SK-N-SH (cell line): ENCODE measurements at regions not wholly inside any gene's neighbourhood (a gene's known extent, or its start where the extent isn't known, plus 50 kb on each side); places are given as distances from the start of the nearest gene placed in this dataset.

Experiments used
- CTCF ChIA-PET: fragments of 300-600, 350-600 bp; formaldehyde crosslinking; extraction: SDS; loops from one replicate; lab custom pipeline; 2021; lab: Yijun Ruan, JAX
- POLR2A ChIA-PET: fragments of 350-600 bp; sonication (Branson Sonifier 250); formaldehyde crosslinking; extraction: SDS; loops from one replicate; lab custom pipeline; 2020; ENCODE audit warnings: antibody characterized with exemption, inconsistent platforms; lab: Yijun Ruan, JAX
- DNase-seq: peaks from one replicate; pipeline ENCODE4 v3.0.0; 2012
- H2AFZ ChIP-seq: fragments of 200-600 bp; sonication (generic); 2 replicates; pipeline ENCODE4 v1.8.1; 2016; ENCODE audit warnings: antibody characterized with exemption, mild to moderate bottlenecking, low read depth
- H3F3A ChIP-seq: fragments of 200-600 bp; sonication (generic); replicated peaks from 2 replicates; pipeline ENCODE3; 2016; ENCODE audit warnings: antibody characterized with exemption, mild to moderate bottlenecking; ENCODE audit not compliant: insufficient read depth
- H3K27ac ChIP-seq, 2 experiments: fragments of 200-500 bp in 1 of 2; fragments of 200-600 bp in 1 of 2; sonication (Bioruptor generic) in 1 of 2; sonication (generic), shearing (Covaris generic) in 1 of 2; 2 replicates each; pipeline versions ENCODE4 v1.5.1 to v1.6.1; 2014 to 2016; ENCODE audit warnings: low read depth in 2 of 2, inconsistent platforms in 1 of 2, low read length in 1 of 2, mild to moderate bottlenecking in 1 of 2, mixed read lengths in 1 of 2
- H3K27me3 ChIP-seq: fragments of 200-600 bp; sonication (generic), shearing (Covaris generic); 2 replicates; pipeline ENCODE4 v1.6.1; 2016; ENCODE audit warnings: mixed run types; ENCODE audit not compliant: insufficient read depth
- H3K36me3 ChIP-seq, 2 experiments: fragments of 200-500 bp in 1 of 2; fragments of 200-600 bp in 1 of 2; sonication (Bioruptor generic) in 1 of 2; sonication (generic) in 1 of 2; replicated peaks in 1 of 2; 2 replicates each; pipeline versions ENCODE3 to v1.5.1; 2014 to 2016; ENCODE audit warnings: low read length in 1 of 2, mild to moderate bottlenecking in 1 of 2; ENCODE audit not compliant: insufficient read depth in 2 of 2, control insufficient read depth in 1 of 2
- H3K4me1 ChIP-seq, 2 experiments: fragments of 200-500 bp in 1 of 2; fragments of 200-600 bp in 1 of 2; sonication (Bioruptor generic) in 1 of 2; sonication (generic), shearing (Covaris generic) in 1 of 2; 2 replicates each; pipeline versions ENCODE4 v1.5.1 to v1.6.1; 2014 to 2016; ENCODE audit warnings: low read depth in 1 of 2, low read length in 1 of 2, mixed run types in 1 of 2; ENCODE audit not compliant: insufficient read depth in 2 of 2, control insufficient read depth in 1 of 2
- H3K4me2 ChIP-seq: fragments of 200-600 bp; sonication (generic), shearing (Covaris generic); 2 replicates; pipeline ENCODE4 v1.6.1; 2017; ENCODE audit warnings: mixed run types
- H3K4me3 ChIP-seq, 2 experiments: fragments of 200-500 bp in 1 of 2; fragments of 200-600 bp in 1 of 2; sonication (Bioruptor generic) in 1 of 2; sonication (generic), shearing (Covaris generic) in 1 of 2; 2 replicates each; pipeline versions ENCODE4 v1.5.1 to v1.8.1; 2014 to 2016; ENCODE audit warnings: low read depth in 2 of 2, inconsistent platforms in 1 of 2, low read length in 1 of 2, mild to moderate bottlenecking in 1 of 2, mixed read lengths in 1 of 2, moderate library complexity in 1 of 2
- H3K79me2 ChIP-seq: fragments of 200-600 bp; sonication (generic); 2 replicates; pipeline ENCODE4 v1.8.1; 2017; ENCODE audit warnings: mild to moderate bottlenecking; ENCODE audit not compliant: insufficient read depth
- H3K9ac ChIP-seq: fragments of 200-600 bp; sonication (generic); 2 replicates; pipeline ENCODE4 v1.6.1; 2017; ENCODE audit warnings: mixed run types
- H3K9me2 ChIP-seq: fragments of 200-600 bp; sonication (generic); 2 replicates; pipeline ENCODE4 v1.6.1; 2017; ENCODE audit warnings: mixed run types
- H3K9me3 ChIP-seq: fragments of 200-600 bp; sonication (generic); 2 replicates; pipeline ENCODE4 v1.6.1; 2017; ENCODE audit warnings: mixed run types, mild to moderate bottlenecking, moderate library complexity
- H4K20me1 ChIP-seq: fragments of 200-600 bp; sonication (generic); 2 replicates; pipeline ENCODE4 v1.6.1; 2017; ENCODE audit warnings: mild to moderate bottlenecking, mixed run types; ENCODE audit not compliant: insufficient read depth
- CHD2 ChIP-seq: fragments of 150-350 bp; IDR thresholded peaks from 2 replicates; pipeline ENCODE4 v1.6.1; 2018; ENCODE audit warnings: low read length; ENCODE audit not compliant: partially characterized antibody
- GABPA ChIP-seq: IDR thresholded peaks from 2 replicates; pipeline ENCODE4 v1.4.0; 2012; ENCODE audit warnings: low read depth, mild to moderate bottlenecking
- JUND ChIP-seq: IDR thresholded peaks from 2 replicates; pipeline ENCODE4 v1.4.0; 2012
- MEF2A ChIP-seq: IDR thresholded peaks from 2 replicates; pipeline ENCODE4 v1.4.0; 2012; ENCODE audit warnings: low read depth, borderline replicate concordance
- MXI1 ChIP-seq: IDR thresholded peaks from 2 replicates; pipeline ENCODE4 v1.6.1; 2012; ENCODE audit warnings: mild to moderate bottlenecking, low read depth, low read length, improper control_type of control experiment
- NRF1 ChIP-seq: IDR thresholded peaks from 2 replicates; pipeline ENCODE4 v1.6.1; 2012; ENCODE audit warnings: low read depth, mild to moderate bottlenecking, low read length
- POLR2AphosphoS5 ChIP-seq: IDR thresholded peaks from 2 replicates; pipeline ENCODE4 v1.6.1; 2012; ENCODE audit warnings: low read depth, low read length
- RFX5 ChIP-seq: IDR thresholded peaks from 2 replicates; pipeline ENCODE4 v1.6.1; 2012; ENCODE audit warnings: mild to moderate bottlenecking, improper control_type of control experiment, low read length
- SIN3A ChIP-seq: IDR thresholded peaks from 2 replicates; pipeline ENCODE4 v1.6.1; 2012; ENCODE audit warnings: low read depth, mild to moderate bottlenecking, low read length, moderate library complexity, borderline replicate concordance
- SMC3 ChIP-seq: IDR thresholded peaks from 2 replicates; pipeline ENCODE4 v1.6.1; 2012; ENCODE audit warnings: low read depth, low read length, improper control_type of control experiment
- TEAD4 ChIP-seq: IDR thresholded peaks from 2 replicates; pipeline ENCODE4 v1.4.0; 2012; ENCODE audit warnings: mild to moderate bottlenecking, borderline replicate concordance; ENCODE audit not compliant: insufficient read depth
- WGBS: methylation state at CpG from one replicate; pipeline ENCODE4 v1.1.6; 2017; ENCODE audit warnings: low lambda C conversion rate; 5-methylcytosine and 5-hydroxymethylcytosine counted together
- TF ChIP-seq, protein P1 (sequence below): IDR thresholded peaks from 2 replicates; pipeline ENCODE4 v1.6.1; 2012; ENCODE audit warnings: mild to moderate bottlenecking, low read depth, low read length, moderate library complexity
- TF ChIP-seq, protein P2 (sequence below): IDR thresholded peaks from 2 replicates; pipeline ENCODE4 v1.4.0; 2012; ENCODE audit warnings: low read depth
- TF ChIP-seq, protein P3 (sequence below): IDR thresholded peaks from 2 replicates; pipeline ENCODE4 v1.4.0; 2012; ENCODE audit warnings: low read depth, borderline replicate concordance
- TF ChIP-seq, protein P4 (sequence below): IDR thresholded peaks from 2 replicates; pipeline ENCODE4 v1.4.0; 2012; ENCODE audit warnings: low read depth, borderline replicate concordance
- TF ChIP-seq, protein P5 (sequence below): fragments of 200-600 bp; sonication (generic); IDR thresholded peaks from 2 replicates; pipeline ENCODE4 v1.6.1; 2017; ENCODE audit warnings: antibody characterized with exemption, mild to moderate bottlenecking, moderate library complexity

DNA sequence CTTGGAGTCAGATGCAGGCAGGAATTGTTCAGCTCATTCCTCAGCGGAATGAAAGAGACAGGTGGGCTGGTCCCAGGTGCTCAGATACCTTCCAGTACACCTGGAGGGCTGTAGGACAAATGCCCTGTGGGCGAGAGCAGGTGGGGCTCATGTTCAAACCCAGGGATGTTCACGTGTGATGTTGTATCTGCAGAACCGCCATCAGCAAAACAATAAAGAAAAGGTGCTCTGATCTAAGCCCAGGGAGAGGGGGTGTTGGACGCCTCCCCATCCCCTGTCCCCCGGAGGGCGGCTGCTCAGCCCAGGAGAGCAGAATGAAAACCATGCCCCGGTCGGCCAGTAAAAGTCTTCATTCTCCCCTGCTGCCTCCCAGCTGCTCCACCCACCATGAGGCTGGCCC lies 197.4 kb downstream of the HAUS1 start:
- 50% methylated on average over 7 of the region's 9 CpGs for WGBS
- CTCF ChIA-PET: interaction anchor here (1.1 to 1.6 kb wide), 2 partner anchors 23 to 356 kb away, joined by 3 read pairs; no protein-coding TSS in a partner anchor

DNA sequence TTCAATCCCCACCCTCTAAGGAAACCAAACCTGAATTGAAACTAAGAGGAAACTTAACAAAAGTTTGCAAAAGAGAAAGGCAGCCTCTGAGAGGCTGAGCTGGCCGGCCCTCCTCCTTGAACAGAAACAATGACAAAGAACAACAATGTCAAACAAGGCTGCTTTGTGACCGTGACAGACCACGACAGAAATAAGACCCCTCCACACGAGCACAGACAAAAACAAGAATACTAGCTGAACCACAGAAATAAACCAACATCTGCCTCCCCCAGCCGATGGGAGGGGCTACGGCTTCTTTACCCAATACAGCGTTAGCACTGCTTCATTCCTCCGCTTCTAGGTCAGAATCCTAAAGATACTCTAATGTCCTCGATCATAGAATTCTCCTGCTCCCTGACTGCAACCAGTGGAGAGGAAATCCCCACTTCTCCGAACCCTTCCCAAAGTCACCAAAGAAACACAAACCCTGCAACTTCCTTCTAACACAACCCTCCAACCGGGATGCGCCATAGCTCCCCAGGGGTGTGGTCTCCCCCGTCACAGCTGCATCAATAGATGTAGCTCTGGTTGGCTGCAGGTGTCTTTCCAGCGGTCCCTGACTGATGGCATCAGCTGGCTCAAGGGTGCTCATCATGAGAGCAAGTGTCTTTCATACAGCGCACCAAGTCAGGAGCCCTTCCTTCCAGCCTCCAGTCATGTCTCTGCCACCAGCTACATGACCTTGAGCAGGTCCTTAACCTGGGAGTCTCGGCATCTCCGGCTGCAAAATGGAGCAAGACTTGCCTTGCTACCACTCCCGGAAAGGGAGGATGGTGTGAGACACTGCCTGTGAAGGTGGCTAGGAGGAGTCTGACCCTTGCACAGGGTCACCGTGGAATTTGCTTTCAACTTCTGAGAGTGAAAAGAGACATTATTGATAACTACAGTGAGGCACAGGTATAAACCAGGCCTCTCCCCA lies 198.6 kb downstream of the HAUS1 start:
- Histone ChIP-seq H3K9me3 (no peaks in the 10 kb centered on the region), H4K20me1 (no peaks in the 10 kb centered on the region), H3K36me3 (no peaks in the 10 kb centered on the region), H3K4me3 (no peak overlapping the region), H3K27ac (no peak overlapping the region)
- WGBS: 72% methylated on average over 19 of the region's 19 CpGs
- TF ChIP-seq, protein P1, sequence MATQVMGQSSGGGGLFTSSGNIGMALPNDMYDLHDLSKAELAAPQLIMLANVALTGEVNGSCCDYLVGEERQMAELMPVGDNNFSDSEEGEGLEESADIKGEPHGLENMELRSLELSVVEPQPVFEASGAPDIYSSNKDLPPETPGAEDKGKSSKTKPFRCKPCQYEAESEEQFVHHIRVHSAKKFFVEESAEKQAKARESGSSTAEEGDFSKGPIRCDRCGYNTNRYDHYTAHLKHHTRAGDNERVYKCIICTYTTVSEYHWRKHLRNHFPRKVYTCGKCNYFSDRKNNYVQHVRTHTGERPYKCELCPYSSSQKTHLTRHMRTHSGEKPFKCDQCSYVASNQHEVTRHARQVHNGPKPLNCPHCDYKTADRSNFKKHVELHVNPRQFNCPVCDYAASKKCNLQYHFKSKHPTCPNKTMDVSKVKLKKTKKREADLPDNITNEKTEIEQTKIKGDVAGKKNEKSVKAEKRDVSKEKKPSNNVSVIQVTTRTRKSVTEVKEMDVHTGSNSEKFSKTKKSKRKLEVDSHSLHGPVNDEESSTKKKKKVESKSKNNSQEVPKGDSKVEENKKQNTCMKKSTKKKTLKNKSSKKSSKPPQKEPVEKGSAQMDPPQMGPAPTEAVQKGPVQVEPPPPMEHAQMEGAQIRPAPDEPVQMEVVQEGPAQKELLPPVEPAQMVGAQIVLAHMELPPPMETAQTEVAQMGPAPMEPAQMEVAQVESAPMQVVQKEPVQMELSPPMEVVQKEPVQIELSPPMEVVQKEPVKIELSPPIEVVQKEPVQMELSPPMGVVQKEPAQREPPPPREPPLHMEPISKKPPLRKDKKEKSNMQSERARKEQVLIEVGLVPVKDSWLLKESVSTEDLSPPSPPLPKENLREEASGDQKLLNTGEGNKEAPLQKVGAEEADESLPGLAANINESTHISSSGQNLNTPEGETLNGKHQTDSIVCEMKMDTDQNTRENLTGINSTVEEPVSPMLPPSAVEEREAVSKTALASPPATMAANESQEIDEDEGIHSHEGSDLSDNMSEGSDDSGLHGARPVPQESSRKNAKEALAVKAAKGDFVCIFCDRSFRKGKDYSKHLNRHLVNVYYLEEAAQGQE: no peak
- TF ChIP-seq SIN3A: no peak
- TF ChIP-seq MEF2A: no peak
- TF ChIP-seq, protein P2, sequence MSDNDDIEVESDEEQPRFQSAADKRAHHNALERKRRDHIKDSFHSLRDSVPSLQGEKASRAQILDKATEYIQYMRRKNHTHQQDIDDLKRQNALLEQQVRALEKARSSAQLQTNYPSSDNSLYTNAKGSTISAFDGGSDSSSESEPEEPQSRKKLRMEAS: no peak
- no peak for TF ChIP-seq JUND
- no peak for TF ChIP-seq CHD2
- no peak for TF ChIP-seq SMC3
- no peak for TF ChIP-seq TEAD4
- no peak for TF ChIP-seq POLR2AphosphoS5
- no peak for TF ChIP-seq RFX5
- no peak for TF ChIP-seq GABPA
- TF ChIP-seq, protein P3, sequence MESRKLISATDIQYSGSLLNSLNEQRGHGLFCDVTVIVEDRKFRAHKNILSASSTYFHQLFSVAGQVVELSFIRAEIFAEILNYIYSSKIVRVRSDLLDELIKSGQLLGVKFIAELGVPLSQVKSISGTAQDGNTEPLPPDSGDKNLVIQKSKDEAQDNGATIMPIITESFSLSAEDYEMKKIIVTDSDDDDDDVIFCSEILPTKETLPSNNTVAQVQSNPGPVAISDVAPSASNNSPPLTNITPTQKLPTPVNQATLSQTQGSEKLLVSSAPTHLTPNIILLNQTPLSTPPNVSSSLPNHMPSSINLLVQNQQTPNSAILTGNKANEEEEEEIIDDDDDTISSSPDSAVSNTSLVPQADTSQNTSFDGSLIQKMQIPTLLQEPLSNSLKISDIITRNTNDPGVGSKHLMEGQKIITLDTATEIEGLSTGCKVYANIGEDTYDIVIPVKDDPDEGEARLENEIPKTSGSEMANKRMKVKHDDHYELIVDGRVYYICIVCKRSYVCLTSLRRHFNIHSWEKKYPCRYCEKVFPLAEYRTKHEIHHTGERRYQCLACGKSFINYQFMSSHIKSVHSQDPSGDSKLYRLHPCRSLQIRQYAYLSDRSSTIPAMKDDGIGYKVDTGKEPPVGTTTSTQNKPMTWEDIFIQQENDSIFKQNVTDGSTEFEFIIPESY: no peak
- TF ChIP-seq, protein P4, sequence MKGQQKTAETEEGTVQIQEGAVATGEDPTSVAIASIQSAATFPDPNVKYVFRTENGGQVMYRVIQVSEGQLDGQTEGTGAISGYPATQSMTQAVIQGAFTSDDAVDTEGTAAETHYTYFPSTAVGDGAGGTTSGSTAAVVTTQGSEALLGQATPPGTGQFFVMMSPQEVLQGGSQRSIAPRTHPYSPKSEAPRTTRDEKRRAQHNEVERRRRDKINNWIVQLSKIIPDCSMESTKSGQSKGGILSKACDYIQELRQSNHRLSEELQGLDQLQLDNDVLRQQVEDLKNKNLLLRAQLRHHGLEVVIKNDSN: no peak
- no peak for TF ChIP-seq NRF1
- TF ChIP-seq, protein P5, sequence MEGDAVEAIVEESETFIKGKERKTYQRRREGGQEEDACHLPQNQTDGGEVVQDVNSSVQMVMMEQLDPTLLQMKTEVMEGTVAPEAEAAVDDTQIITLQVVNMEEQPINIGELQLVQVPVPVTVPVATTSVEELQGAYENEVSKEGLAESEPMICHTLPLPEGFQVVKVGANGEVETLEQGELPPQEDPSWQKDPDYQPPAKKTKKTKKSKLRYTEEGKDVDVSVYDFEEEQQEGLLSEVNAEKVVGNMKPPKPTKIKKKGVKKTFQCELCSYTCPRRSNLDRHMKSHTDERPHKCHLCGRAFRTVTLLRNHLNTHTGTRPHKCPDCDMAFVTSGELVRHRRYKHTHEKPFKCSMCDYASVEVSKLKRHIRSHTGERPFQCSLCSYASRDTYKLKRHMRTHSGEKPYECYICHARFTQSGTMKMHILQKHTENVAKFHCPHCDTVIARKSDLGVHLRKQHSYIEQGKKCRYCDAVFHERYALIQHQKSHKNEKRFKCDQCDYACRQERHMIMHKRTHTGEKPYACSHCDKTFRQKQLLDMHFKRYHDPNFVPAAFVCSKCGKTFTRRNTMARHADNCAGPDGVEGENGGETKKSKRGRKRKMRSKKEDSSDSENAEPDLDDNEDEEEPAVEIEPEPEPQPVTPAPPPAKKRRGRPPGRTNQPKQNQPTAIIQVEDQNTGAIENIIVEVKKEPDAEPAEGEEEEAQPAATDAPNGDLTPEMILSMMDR: no peak
- TF ChIP-seq, all 33 proteins: peak for 0
- H2AFZ ChIP-seq: no peak overlapping the region
- ChIA-PET CTCF (interaction anchor here (1.1 to 1.6 kb wide), 3 partner anchors 22 to 355 kb away, joined by 3 to 5 read pairs (median 3); no protein-coding TSS in a partner anchor), POLR2A (interaction anchor here (0.9 kb wide), 1 partner anchor 8 kb away, joined by 3 read pairs; no protein-coding TSS in a partner anchor)
- H3K79me2 ChIP-seq: no peaks in the 10 kb centered on the region
- H3K27me3 ChIP-seq: no peaks in the 10 kb centered on the region
- H3F3A ChIP-seq: no peaks in the 10 kb centered on the region
- no peak overlapping the region for H3K4me2 ChIP-seq
- no peaks in the 10 kb centered on the region for H3K9me2 ChIP-seq
- no peaks in the 10 kb centered on the region for H3K4me1 ChIP-seq
- no peak overlapping the region for H3K9ac ChIP-seq
- DNase-seq: no peak

More for the DNA sequence above, 197.4 kb downstream of the HAUS1 start:
- POLR2A ChIA-PET: interaction anchor here (0.9 kb wide), 1 partner anchor 9 kb away, joined by 3 read pairs; no protein-coding TSS in a partner anchor
- Histone ChIP-seq H3F3A (no peaks in the 10 kb centered on the region), H2AFZ (no peak overlapping the region), H3K9ac (no peak overlapping the region), H3K4me1 (no peaks in the 10 kb centered on the region), H3K4me3 (no peak overlapping the region), H3K36me3 (no peaks in the 10 kb centered on the region), H3K9me2 (no peaks in the 10 kb centered on the region), H3K79me2 (no peaks in the 10 kb centered on the region), H3K9me3 (no peaks in the 10 kb centered on the region), H3K4me2 (no peak overlapping the region), H3K27me3 (no peaks in the 10 kb centered on the region), H3K27ac (no peak overlapping the region), H4K20me1 (no peaks in the 10 kb centered on the region)
- TF ChIP-seq TEAD4: no peak
- TF ChIP-seq MXI1: no peak
- TF ChIP-seq GABPA: no peak
- no peak for DNase-seq
